Muscle of arm (tissue), 1 donor: ENCODE measurements at regions not wholly inside any gene's neighbourhood (a gene's known extent, or its start where the extent isn't known, plus 50 kb on each side); places are given as distances from the start of the nearest gene placed in this dataset.

Source experiments
- DNase-seq: peaks from one replicate; pipeline ENCODE4 v3.0.0-alpha.2; 2013

DNA sequence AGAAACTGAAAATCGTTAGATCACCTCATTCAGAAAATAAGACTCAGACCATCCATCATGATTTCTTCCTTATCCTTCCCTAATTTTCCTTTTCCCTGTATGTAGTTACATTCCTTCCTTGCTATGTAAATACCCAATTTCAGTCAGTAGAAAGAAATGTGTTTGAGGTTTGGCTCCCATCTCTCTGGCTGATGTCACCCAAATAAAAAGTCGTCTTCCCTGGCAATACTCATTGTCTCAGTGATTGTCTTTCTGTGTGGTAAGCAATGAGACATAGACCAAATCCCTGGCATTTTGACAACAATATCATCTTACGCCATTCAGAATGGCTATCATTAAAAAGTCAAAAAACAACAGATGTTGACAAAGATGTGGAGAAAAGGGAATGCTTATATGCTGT, 303.9 kb upstream of the EDIL3 start:
- DNase-seq, result peak; percentile 8

DNA sequence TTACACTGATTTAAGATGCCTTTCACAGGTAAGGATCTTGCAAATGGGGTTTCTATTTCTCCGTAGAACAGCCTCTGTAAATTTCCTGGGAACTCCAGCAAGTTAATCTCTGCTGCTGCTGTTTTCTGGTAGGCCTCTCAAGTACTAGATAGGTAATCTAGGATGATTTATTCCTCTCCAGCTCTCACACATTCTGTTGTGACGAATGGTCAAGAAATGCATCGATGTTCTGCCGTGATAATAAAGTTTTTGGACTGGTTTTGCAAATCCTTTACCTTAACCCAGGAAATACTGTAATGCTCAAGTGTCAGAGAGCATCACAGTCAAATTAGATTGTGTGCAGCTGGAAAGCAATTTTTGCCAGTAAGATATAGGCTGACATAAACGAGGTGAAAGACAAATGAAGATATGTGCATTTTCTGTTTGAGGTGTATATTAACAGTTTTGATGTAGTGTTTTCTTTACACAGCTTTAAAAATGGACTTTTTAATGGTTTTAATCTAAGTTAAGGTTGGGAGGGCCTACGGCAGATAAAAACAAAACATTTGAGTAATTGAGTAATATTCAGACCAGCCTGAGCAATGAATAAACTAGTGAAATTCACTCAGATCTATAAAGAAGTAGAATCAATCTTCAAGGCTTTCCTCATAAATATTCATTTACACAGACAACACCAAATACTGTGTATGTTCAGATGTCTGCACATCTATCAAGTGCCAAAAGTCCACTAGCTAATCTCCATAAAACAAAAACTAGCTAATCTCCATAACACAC, 300.6 kb upstream of the EDIL3 start:
- DNase-seq, result no peak

DNA sequence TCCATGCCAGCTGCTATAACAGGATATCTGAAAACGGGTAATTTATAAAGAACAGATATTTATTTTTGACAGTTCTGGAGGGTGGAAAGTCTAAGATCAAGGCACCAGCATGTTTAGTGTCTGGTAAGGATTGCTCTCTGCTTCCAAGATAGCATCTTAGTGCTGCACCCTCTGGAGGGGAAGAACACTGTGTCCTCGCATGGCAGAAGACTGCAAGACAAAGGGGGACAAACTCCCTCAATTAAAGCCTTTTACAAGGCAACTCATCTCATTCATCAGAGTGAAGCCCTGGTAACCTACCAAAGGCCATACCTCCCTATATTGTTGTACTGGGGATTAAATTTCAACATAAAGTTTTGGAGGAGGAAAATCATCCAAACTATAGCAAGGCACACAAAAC, 298.9 kb upstream of the EDIL3 start:
- no peak for DNase-seq

DNA sequence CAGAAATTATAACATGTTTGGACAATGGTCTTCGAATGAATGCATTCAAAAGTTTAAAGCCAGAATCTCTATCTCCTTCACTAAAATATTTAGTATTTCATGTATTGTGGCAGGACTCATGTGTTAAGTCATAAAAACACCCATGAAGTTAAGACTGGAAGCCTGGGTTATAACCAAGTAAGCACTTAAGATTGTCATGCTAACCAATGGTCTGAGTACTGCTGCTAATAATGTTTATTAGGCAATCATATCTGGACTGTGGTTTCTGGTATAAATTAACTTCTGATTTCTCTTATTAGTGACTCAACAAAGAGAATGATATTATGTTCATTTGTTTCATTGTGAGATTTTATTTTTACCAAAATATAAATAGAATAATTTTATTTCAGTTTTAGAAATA, 297.9 kb upstream of the EDIL3 start:
- no peak for DNase-seq

DNA sequence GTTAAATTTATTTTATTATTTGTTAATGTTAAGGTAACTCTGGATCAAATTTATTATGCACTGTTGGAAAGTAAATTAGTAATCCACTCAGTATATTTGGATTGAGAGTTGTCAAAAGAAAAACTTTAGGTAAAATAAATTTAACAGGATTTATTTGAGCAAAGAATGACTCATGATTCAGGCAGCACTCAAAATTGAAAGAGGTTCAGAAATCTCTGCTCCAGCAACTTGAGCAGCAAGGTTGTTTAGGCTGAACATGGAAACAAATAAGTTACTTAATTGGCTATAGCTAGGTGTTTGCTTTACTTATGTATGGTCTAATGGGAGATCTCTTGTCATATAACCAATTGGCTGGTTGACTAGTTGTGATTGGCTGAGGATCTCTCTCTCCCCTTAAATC, 296.2 kb upstream of the EDIL3 start:
- no peak for DNase-seq

DNA sequence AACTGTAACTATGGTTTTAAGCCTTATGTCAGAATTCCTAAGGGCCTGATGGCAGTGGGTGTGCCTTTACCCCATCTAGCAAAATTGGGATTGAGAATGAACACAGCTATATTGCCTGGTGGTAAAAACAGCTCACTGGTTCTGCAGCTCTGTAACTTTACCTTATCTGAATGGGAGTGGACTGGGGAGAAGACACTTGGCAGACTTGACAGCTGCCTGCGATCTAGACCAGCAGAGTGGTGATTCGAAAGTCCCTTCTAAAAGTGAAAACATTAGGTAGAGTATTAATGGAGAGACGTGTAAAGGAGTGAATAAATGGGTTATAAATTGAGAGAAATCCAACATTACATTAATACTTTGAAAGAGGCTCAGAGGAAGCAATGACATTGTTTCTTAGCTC, 289.1 kb upstream of the EDIL3 start:
- no peak for DNase-seq

DNA sequence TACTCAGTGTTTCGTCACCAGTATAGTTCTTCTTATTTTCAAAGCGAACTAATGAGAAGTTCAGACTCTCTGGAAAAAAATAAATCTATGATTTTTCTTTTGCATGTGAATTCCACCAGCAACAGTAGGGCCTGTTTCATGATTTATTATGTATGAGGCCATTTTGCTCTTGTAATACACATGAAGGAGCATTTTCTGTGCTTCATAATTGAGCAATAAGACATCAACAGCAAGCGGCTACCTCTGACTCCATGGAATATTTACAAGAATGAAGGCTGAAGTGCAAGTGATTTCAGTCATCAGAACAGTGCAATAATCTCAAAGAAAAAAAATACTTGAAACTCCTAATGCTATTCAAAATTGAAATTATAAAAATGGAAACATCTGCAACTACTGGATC, 282.9 kb upstream of the EDIL3 start:
- DNase-seq, result no peak

DNA sequence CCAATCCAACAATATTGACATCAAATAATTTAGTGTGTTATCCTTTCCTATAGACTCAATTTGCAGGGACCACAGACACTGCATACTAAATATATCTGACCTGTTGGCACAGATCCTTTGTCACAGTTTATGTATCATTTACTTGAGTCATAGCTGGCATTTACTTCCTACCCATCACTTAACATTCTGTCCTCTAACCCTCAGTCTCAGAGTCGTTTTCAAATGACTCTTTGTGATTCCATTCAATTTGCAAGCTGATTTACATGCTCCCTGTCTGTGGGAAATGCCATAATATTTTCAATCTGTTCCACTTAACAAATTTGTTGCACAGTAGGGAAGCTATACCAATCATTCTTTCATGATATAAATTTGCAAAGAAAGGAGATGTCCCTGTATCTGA, 265.7 kb upstream of the EDIL3 start:
- DNase-seq, result no peak

DNA sequence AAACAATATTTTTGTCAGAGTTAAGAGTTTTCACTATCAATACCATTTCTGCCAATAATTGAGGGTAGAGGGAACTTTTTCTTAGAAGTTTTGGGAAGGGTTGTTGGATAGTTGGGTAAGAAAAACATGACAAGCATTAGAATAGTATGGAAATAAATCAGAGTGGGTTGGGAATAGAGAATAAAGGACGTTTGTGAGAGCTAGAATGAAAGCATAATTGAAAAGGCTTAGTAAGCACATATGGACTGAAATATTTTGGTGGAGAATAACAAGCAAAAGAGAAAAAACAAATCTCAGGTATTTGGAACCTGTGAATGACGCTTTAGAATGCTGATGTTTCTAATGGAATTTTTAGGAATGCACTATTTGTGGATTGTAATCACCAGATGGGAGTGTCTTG, 262.9 kb upstream of the EDIL3 start:
- DNase-seq, result no peak

DNA sequence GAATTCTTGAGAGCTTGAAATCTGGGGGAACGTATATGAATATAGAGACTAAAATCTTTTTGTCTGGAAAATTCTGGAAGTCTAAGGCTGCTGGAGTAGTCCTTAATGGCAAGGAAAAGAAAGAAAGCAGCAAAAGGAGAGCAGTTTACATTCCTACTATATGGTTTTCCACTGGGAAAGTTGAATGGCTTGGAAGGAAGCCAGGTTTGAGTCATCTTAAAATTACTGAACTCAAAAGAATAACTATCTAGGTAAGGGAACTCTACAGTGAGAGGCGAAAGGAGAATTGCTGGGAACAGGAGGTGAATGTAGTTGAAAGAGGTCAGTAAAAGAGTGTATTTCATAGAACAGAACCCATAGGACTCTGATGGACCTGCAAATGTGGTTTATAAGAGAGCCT, 258.1 kb upstream of the EDIL3 start:
- no peak for DNase-seq

DNA sequence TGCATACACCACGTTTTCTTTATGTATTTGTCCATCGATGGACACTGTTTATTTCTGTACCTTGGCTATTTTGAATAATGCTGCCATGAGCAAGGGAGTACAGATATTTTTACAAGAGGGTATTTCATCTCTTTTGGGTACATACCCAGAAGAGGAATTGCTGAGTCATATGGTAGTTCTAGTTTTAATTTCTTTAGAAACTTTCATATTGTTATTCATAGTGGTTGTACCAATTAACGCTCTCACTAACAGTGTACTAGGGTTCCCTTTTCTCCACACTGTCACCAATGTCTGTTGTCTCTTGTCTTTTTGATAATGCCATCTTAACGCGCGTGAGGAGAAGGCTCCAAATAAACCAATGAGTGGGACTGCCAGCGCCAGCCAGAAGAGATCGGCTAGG, 257.6 kb upstream of the EDIL3 start:
- no peak for DNase-seq

DNA sequence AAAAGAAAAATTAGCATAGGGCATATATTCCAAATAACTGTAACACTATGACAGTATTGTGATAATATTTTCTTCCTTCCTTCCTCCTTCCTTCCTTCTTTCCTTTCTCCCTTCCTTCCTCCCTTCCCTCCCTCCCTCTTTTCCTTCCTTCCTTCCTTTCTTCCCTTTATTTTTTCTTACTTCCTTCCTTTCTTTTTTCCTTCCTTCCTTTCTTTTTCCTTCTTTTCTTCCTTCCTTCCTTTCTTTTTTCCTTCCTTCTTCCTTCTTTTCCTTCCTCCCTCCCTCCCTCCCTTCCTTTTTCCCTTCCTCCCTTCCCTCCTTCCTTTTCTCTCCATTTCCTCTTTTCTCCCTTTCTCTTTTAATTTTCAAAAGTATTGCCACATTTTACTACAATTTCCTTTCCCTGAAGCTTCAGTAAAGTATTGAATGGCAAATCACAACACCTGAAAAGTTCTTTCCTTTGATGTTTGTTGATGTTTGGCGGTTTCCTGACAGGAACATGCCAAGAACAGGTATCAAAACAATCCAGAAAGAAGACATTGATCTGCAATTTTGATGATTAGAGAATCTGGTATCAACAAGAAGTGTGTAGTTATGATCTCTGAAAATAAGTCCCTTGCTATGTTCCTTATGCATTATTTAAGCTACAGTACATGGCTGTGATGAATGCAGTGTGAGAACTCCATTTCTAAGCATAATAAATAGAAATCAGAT, 253.1 kb upstream of the EDIL3 start:
- no peak for DNase-seq

DNA sequence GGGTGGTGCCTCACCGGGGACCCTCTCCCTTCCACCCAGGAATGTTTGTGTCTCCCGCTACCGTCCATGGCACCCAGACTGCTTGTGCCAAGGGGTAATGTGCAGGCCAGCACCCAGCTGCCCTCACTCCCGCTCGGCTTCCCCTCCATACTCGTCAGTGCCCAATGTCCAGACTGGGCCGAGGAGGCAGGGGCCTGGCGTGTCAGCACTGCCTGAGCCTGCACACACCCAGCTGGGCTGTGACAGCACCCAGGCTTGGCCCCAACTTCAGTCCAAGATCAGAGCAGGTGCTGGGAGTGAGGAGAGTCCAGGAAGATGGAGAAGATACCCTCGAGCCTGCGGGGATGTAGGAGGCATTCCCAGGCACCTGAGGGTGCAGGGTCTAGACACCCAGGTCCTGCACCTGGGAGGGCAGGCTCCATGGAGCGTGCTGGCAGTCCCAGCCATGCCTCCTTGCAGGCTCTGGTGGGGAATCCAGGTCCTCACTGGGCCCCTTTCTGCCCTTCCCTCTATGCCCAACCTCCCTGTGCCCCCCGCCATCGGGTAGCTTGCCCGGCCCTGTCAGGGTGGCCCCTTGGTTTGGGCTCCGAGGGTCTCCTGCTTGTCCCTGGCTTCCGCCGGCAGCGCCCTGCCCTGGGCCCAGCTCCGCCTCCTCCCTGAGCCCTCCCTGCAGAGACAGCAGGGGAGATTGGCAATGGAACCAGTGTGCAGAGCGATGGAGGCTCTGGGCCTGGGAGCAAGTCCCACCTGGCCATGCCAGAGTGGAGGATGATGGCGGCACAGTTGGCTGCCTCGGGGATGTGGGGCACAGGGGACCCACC, 250.8 kb upstream of the EDIL3 start:
- DNase-seq, result no peak

DNA sequence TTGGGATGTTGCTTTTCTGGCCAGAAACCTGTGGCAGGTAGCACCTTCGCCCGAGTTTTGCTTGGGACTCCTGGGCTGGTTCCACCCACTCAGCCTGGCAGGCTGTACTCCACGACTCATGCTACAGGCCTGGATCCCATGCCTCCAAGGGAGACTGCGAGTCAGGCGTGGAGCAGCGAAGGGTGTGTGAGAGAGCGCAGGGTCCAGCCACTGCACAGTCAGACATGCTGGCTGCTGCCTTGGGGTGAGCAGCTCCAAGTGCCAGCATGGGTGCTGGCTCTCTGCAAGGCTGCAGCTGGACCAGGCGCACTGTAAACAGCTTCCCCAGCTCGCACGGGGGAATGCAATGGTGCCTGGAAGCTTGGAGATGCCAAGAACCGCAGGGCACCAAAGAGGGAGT, 249.6 kb upstream of the EDIL3 start:
- no peak for DNase-seq

DNA sequence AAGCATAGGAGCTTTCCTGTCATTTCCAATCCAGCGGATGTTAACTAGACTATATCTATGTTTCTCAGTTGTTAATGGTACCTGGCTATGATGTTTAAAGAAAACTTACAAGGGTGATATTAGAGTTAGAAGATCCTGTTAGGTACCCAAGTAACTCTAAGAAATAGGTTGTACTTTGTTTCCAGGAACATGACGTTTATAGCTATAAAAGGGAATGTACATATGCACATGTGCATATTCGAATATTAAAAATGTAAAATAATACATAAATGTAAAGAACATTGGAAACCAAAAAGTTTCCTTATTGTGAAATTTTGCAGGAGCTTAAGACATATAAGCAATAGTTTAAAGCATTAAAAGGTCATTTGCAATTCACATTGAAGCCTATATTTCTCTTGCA, 247.7 kb upstream of the EDIL3 start:
- no peak for DNase-seq

DNA sequence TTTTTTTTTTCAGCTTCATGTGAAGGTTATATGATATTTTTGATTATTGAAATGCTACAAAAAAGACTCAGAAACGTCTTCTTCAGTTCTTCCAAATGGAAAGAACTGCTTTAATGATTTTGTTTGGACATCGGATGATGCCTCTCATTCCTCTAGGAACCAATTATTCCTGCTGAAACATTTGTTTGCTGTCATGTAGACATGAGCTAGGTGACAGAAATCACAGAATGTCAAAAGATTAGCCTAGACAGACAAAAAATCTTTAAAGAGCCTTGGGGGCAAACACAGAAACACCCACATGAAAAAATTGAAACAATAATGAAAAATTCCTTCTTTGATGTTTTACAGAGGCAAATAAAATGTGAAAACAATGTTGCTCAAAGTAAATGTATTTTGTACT, 244.2 kb upstream of the EDIL3 start:
- no peak for DNase-seq

DNA sequence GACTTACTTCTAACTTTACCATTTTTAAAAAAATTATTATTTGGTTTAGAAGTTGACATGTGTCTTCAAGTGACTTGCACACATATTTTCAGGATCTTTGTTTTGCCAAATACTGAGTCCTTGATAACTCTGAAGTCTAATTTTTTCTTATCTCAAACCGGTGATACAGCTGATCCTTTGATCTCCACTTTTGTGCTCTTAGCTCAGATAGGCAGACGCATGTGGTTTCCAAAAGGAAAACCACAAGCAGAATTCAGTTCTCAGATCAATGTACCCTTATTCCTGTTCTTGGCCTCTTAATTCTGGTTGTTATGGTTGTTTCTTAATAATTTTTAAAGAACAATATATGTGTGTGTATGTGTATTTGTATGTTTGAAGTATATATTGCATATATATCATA, 238.3 kb upstream of the EDIL3 start:
- DNase-seq, result no peak

DNA sequence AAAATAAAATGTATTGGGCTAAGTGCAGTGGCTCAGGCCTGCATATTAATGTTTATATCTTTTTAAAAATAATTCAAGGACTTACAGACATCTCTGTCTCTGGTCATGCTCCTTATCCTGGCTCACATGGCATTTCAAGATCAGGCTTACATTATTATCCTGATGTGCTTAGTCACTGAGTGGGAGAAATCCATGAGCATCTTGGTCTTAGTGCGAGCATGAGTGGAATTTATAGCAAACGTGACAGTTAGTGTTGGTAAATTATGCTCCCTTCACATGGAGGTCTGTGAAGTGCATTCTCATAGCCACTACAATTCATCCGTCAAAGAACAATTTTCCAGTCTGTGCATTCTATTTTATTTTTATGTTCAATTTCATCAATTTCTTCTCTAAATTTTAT, 237.8 kb upstream of the EDIL3 start:
- no peak for DNase-seq

DNA sequence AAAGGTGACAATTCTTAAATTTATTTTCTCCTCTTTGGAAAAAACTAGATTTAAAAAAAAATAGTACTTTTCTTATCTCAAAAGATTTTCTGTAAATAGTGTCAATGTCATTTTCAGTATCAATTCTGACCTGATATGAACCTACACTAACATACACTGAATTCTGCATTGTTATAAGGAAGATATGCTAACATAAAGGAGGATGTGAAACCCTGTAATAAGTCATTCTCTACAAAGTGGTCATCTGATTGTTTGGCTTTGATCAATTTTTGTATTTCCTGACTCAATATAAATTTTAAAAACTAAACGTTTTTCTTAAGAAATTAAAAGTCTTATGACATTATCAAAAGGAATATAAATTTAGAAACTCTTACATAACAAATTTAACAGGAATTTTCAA, 233.6 kb upstream of the EDIL3 start:
- no peak for DNase-seq

DNA sequence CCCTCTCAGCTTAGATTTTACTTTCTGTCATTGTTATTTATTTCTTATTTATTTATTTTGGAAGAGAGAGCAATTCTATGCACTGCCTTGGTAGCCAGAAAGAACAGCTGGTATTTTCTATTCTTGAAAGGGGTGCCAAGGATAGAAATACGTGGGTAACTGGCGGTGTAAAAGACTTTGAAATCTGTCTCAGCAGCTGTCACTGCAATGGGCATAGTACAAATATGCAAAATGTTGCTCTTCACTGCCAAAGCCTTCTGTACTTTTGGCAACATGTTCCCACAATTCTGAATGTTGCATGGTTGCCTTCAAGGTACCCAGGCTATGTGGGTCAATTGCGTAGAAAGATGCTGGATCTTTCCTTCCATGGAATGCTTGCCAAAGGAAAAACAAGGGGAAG, 230.2 kb upstream of the EDIL3 start:
- DNase-seq, result no peak

DNA sequence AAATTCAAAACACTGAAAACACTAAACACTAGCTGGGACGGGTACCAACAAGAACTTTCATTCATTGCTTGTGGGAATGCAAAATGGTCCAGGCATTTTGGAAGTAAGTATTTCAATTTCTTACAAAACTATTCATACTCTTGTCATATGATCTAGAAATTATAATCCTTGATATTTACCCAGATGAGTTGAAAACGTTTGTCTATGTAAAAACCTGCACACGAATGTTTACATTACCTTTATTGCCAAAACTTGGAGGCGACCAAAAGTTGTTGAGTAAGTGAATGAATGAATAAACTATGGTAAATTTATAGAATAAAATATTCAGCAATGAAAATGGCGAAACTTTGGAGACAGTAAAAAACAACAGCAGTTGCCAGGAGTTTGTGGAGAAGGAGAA, 222.1 kb upstream of the EDIL3 start:
- no peak for DNase-seq

DNA sequence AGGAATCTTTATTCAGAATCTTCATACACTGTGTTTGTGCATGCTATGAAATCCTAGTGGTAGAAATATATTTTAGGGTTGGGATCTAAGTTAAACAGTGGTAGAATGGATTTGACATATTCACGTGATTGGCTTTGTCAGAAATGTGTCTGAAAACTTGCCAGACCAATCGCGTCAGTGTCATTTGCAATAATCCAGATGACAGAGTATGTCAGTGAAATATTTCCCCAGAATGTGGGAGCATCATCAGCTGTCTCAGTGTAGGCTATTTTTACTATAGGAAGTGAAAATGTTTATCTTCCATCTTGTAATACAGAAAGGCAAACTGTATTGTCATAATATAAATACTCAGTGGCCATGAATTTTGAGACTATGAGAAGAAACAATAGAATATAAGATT, 220.6 kb upstream of the EDIL3 start:
- DNase-seq, result no peak

DNA sequence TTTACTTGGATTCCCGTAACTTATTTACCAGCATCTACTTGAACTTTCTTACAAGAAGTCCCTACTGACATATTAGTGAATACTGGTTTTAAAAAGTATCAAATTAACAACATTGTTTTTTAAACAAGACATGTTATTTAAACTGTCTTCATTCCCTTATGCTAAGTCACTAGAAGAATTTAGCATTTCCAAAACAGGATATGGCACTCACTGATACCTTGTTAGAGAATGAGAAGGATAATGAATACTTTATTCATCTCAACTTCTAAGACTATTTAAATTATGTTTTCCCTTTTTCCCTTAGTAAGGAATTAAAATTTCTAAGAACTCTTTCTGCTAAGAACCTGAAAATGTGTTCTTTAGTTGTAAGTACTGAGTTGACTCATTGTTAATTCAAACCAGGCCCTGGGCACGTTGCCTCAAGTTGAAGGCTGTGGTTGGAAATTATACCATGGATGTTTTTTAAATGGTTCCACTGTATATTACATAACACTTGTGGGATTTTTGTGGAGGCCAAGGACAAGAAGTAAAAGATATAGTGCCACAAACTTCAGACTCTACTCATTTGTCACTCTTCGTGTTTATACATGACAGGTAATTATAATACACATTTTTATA, 219.0 kb upstream of the EDIL3 start:
- DNase-seq, result peak; percentile 70
